Gastrocnemius medialis (tissue), 4 donors: ENCODE measurements at regions not wholly inside any gene's neighbourhood (a gene's known extent, or its start where the extent isn't known, plus 50 kb on each side); places are given as distances from the start of the nearest gene placed in this dataset.

ENCODE experiments used
- ATAC-seq, 2 donors: fragments of 150-250 bp; one replicate each; pipeline ENCODE4 v1.9.1; 2016
- DNase-seq, 2 donors: peaks; one replicate each; pipeline ENCODE4 v3.0.0-alpha.2; 2019
- H3K27ac ChIP-seq, 4 donors: fragments of 200-600 bp; sonication (generic); 1 replicate in 1 of 4; 2 replicates in 3 of 4; pipeline ENCODE4 v1.5.1; 2016 to 2018; ENCODE audit warnings: mild to moderate bottlenecking in 2 of 4, moderate library complexity in 1 of 4
- H3K27me3 ChIP-seq, 3 donors: fragments of 200-600 bp; sonication (generic) in 2 of 3; 1 replicate in 1 of 3; 2 replicates in 2 of 3; pipeline versions ENCODE4 v1.5.1 to v1.6.0; 2016 to 2019; ENCODE audit warnings: mild to moderate bottlenecking in 1 of 3, moderate library complexity in 1 of 3
- H3K36me3 ChIP-seq, 2 donors: fragments of 200-600 bp; sonication (generic) in 1 of 2; one replicate each; pipeline ENCODE4 v1.5.1; 2017 to 2018
- H3K4me1 ChIP-seq, 2 donors: fragments of 200-600 bp; sonication (generic) in 1 of 2; one replicate each; pipeline ENCODE4 v1.5.1; 2016 to 2017; ENCODE audit warnings: mild to moderate bottlenecking in 2 of 2
- H3K4me3 ChIP-seq, 4 donors: fragments of 200-600 bp; sonication (generic) in 3 of 4; 1 replicate in 1 of 4; 2 replicates in 3 of 4; pipeline ENCODE4 v1.5.1; 2016 to 2019; ENCODE audit warnings: mild to moderate bottlenecking in 2 of 4
- H3K9me3 ChIP-seq, 3 donors: fragments of 200-600 bp; sonication (generic) in 2 of 3; 1 replicate in 1 of 3; 2 replicates in 2 of 3; pipeline ENCODE4 v1.5.1; 2016 to 2019
- CTCF ChIP-seq, 5 experiments: fragments of 450-650 bp in 3 of 5; fragments of 200-600 bp in 2 of 5; sonication (generic) in 2 of 5; IDR thresholded peaks in 4 of 5; conservative IDR thresholded peaks in 1 of 5; 1 replicate in 4 of 5; 2 replicates in 1 of 5; pipeline ENCODE4 v1.5.1; 2016 to 2019; ENCODE audit warnings: antibody characterized with exemption in 5 of 5, mild to moderate bottlenecking in 3 of 5, moderate library complexity in 3 of 5
- POLR2A ChIP-seq, 2 donors: fragments of 450-650 bp; IDR thresholded peaks; one replicate each; pipeline ENCODE4 v1.6.1; 2017; ENCODE audit warnings: antibody characterized with exemption in 2 of 2, mild to moderate bottlenecking in 2 of 2, moderate library complexity in 2 of 2
- in situ Hi-C, 4 donors: fragments of 200-750 bp; cut with MboI; loops; one replicate each; pipeline versions ENCODE4 v1.15.0 to v1.8.0; 2017; ENCODE audit warnings: low sequenced_read_pairs in 4 of 4
- intact Hi-C: fragments of 100-400 bp; cut with DNase I; formaldehyde crosslinking; loops from one replicate; pipeline ENCODE4 v1.15.1; 2023; ENCODE audit warnings: low total_unique reads

- no peaks in the 10 kb centered on the region for H3K36me3 ChIP-seq
- no peaks in the 10 kb centered on the region for H3K27me3 ChIP-seq
- TF ChIP-seq POLR2A (IDR thresholded peaks at IDR 0.05) (no peak), CTCF (IDR thresholded peaks at IDR 0.05 in 4 of 5, conservative IDR thresholded peaks at IDR 0.05 in 1 of 5) (no peak)
- peaks cover 43 to 65% of the 10 kb centered on the region in 2 donors for H3K4me1 ChIP-seq
- no peak for ATAC-seq
- in situ Hi-C loops (no loop called here), intact Hi-C loops (no loop called here)
- no peak for DNase-seq
- H3K27ac ChIP-seq: peak overlapping the region in 2 of 4 donors; percentile 83 to 86
- no peak overlapping the region for H3K4me3 ChIP-seq
- no peaks in the 10 kb centered on the region for H3K9me3 ChIP-seq
These were observed 50.3 kb downstream of the UTRN start for GRCh38 chr6:144335311-144335861.

- no peak for DNase-seq
- intact Hi-C loops (no loop called here), in situ Hi-C loops (no loop called here)
- Histone ChIP-seq H3K27ac (no peak overlapping the region), H3K9me3 (no peaks in the 10 kb centered on the region), H3K4me3 (no peak overlapping the region), H3K36me3 (no peaks in the 10 kb centered on the region), H3K4me1 (peaks cover 47 to 65% of the 10 kb centered on the region in 2 donors), H3K27me3 (no peaks in the 10 kb centered on the region)
- TF ChIP-seq POLR2A (IDR thresholded peaks at IDR 0.05) (no peak), CTCF (IDR thresholded peaks at IDR 0.05 in 4 of 5, conservative IDR thresholded peaks at IDR 0.05 in 1 of 5) (no peak)
- ATAC-seq: no peak
These were observed 50.8 kb downstream of the UTRN start for GRCh38 chr6:144335914-144336313.

GRCh38 chr6:144336900-144337299, 51.8 kb downstream of the UTRN start:
- in situ Hi-C loops: no loop called here
- intact Hi-C loops: no loop called here
- TF ChIP-seq POLR2A (IDR thresholded peaks at IDR 0.05): no peak

GRCh38 chr6:144338474-144338873, 53.3 kb downstream of the UTRN start:
- H3K4me3 ChIP-seq: no peak overlapping the region
- H3K27ac ChIP-seq: no peak overlapping the region
- ATAC-seq: no peak
- peaks cover 46 to 70% of the 10 kb centered on the region in 2 donors for H3K4me1 ChIP-seq
- no peaks in the 10 kb centered on the region for H3K27me3 ChIP-seq
- H3K36me3 ChIP-seq: no peaks in the 10 kb centered on the region
- no peaks in the 10 kb centered on the region for H3K9me3 ChIP-seq
- DNase-seq: no peak
- in situ Hi-C loops: no loop called here
- no peak for TF ChIP-seq POLR2A (IDR thresholded peaks at IDR 0.05)
- no peak for TF ChIP-seq CTCF (IDR thresholded peaks at IDR 0.05 in 4 of 5, conservative IDR thresholded peaks at IDR 0.05 in 1 of 5)
- intact Hi-C loops: no loop called here

More at GRCh38 chr6:144336900-144337299, 51.8 kb downstream of the UTRN start:
- no peak overlapping the region for H3K4me3 ChIP-seq
- ATAC-seq (no peak), DNase-seq (no peak)
- no peaks in the 10 kb centered on the region for H3K9me3 ChIP-seq
- H3K27ac ChIP-seq: no peak overlapping the region
- H3K36me3 ChIP-seq: no peaks in the 10 kb centered on the region
- H3K27me3 ChIP-seq: no peaks in the 10 kb centered on the region
- peaks cover 40 to 67% of the 10 kb centered on the region in 2 donors for H3K4me1 ChIP-seq

- Histone ChIP-seq H3K4me1 (peaks cover 45 to 71% of the 10 kb centered on the region in 2 donors), H3K27ac (peak overlapping the region in 3 of 4 donors; percentile 10 to 47 (median 32)), H3K9me3 (no peaks in the 10 kb centered on the region), H3K36me3 (no peaks in the 10 kb centered on the region), H3K27me3 (no peaks in the 10 kb centered on the region), H3K4me3 (no peak overlapping the region)
- ATAC-seq (no peak), DNase-seq (no peak)
- intact Hi-C loops (no loop called here), in situ Hi-C loops (no loop called here)
- TF ChIP-seq POLR2A (IDR thresholded peaks at IDR 0.05) (no peak), CTCF (IDR thresholded peaks at IDR 0.05 in 4 of 5, conservative IDR thresholded peaks at IDR 0.05 in 1 of 5) (no peak)
These were observed 54.0 kb downstream of the UTRN start for GRCh38 chr6:144338951-144339700.
